ENCODE measurements at regions not wholly inside any gene's neighbourhood (a gene's known extent, or its start where the extent isn't known, plus 50 kb on each side); places are given as distances from the start of the nearest gene placed in this dataset.

DNA sequence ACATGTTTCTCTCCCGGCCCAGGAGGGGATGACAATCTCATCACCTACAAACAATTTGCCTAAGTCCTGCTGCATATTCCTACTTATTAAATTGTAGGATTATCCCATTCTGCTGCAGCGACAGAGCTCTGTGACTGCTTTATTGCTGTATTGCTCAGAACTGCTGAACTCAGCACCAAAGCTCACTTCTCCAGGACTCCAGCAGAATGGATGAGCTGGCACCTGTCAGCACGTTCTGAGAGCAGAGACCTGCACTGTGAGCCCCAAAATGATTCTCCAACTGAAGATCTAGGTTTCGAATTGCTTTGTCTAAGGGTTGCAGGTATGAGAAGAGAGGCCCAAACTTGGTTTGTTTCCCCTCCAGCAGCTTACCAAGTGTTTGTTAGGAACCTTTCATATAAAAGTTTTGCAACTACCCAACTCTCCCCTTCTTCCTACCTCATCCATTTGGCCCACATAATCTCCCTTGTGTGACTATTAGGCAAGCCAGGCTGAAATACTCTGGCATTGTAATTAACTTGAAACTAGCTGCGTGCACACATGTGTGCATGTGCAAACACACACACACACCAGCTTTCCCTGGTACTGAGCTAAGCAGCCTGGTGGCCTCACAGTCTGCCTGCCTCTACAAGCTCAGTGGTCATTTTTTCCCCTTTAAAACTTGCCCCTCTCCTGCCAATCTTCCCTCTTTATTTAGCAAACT is 161.4 kb upstream of the CAMK1G start:
- no peak for DNase-seq (ENCODE audit: low read depth in 4 of 4, low spot score in 2 of 4)

DNA sequence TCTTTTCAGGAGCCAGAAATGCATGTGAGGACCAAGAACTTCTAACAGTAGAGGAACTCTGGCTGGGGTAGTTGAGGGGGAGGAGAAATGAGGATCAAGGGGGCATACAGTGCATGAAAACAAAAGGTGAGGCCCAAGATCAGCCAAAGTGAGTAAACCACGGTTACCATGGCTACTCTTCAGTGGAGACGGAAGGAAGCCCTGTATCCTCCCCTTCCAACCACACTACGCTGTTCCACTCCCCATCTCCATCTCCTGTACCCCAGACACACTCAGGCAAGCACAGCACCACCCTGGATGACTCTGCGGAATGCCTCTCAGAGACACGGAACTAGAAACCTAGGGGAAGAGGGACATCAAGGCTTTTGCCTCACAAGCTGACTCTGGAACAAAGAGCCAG is 157.6 kb upstream of the CAMK1G start:
- DNase-seq (ENCODE audit: low read depth in 4 of 4, low spot score in 2 of 4): no peak

DNA sequence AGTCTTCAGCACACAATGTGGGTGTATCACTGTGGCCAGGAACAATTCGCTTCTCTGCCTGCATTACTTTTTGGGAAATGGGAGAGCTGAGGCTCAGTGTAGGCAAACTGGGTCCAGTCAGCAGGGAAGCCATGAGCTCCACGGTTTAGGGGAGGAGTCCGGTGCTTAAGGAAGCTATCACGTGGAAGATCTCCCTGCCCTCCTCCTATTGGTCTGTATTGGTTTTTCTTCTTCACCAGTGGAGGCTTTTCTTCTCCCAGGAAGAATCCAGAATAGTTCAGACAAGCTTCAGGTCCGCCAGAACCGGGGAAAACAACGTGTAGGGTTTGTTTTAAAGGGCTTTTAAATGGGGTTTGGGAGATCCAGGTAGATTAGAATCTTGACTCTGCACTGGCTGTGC is 156.2 kb upstream of the CAMK1G start:
- DNase-seq (ENCODE audit: low read depth in 4 of 4, low spot score in 2 of 4): no peak

DNA sequence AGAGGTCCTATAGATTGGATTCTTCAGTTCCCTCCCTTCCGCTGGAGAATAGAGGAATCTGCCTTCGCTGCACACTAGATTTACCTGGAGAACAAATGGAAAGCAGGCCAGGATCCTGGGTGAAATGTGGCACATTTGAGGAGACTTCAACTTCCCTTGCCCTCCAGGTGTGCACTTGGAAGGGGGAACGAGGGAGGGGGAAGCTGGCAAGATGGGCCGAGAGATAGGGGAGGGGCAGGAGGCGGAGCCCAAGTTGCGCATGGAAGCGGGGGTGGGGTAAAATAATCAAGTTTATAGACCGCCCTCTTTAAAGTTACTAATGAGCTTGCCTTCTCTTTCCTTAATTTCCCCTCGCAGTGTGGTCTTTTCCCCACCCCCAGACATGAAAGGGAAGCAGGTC is 155.7 kb upstream of the CAMK1G start:
- DNase-seq (ENCODE audit: low read depth in 4 of 4, low spot score in 2 of 4): no peak

DNA sequence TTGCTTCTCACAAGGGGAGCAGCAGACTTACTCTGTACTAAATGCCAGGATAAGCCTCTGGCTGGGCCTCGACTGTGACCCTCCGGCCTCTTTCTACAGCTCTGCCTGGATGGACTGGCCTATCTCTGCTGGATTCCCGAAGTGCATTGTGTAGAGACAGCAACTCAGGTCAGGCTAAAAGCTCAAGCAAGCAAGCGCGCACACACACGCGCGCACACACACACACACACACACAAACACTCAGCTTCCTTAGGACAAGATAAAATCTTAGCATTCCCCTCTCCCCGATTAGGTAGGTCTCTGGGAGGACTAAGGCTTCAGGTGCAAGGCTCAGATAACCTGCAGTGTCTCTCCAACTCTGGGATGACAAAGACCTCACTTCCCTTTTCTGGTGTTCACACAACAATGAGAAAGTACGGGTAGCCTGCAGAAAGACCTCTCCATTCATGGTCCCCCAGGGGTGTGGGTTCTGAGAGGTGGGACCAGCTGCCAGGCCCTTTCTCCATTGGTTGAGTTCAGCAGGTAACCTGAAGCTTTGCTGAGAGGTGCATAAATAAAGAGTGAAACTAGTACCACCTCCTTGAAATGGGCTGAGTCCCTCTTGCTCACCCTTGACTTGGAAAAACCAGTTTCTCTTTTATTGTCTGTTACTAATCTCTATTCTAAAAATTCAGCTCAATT is 155.1 kb upstream of the CAMK1G start:
- no peak for DNase-seq (ENCODE audit: low read depth in 4 of 4, low spot score in 2 of 4)

DNA sequence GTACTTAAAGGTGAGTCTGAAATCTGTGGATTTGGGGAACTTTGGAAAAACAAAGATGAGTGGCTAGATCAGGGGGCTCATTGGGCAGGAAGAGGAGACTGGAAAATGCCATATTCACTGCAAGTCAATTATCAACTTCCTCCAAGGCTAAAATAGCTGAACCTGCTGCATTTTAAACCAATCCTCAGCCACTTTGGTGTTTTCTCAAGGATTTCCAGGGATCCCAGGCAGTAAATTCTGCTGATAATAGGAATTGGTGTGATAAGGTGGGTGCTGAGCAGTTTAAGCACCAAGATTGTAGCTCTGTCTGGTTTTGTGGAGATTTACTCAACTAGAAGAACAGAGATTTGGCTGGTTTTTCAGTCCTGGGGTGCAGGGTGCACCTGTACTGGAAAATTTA is 153.9 kb upstream of the CAMK1G start:
- DNase-seq (ENCODE audit: low read depth in 4 of 4, low spot score in 2 of 4): no peak

DNA sequence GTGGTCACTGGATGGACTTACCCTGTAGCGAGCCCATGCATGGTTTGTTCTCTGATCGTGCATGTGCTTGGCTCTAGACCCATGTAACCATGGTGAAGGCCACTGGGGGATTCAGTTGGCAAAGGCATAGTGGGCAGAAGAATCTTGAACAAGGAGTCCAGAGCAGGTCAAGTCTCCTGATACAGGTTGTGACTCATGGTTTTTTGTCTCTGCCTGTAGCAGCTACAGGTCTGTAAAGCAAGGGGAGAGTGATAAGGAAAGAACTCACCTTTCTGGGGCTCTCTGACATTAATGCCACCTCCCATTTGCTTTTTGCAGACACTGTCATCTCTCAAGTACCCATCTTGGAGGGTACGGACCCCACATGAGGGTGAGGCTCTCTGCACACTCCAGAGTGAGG is 153.4 kb upstream of the CAMK1G start:
- DNase-seq (ENCODE audit: low read depth in 4 of 4, low spot score in 2 of 4): no peak

DNA sequence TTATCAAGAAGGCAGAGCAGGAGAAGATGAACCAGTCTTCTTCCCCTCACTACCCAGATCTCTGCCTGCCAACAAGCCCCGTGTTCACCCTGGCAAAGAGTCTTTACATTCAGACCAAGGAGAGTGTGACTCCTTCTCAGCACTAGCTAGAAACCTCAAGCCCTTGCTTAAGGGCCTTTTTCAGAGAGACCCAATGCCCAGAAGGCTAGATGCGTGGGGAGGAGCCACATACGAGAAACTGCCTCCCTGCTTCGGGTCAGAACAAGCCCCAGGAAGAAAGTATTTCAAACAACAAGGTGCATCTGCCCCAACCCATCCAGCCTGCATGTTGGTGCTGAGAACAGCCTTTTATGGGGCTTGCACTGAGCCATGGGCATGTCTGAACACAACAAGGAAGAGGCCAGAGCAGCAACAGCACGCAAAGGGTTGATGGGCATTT is 152.7 kb upstream of the CAMK1G start:
- no peak for DNase-seq (ENCODE audit: low read depth in 4 of 4, low spot score in 2 of 4)

DNA sequence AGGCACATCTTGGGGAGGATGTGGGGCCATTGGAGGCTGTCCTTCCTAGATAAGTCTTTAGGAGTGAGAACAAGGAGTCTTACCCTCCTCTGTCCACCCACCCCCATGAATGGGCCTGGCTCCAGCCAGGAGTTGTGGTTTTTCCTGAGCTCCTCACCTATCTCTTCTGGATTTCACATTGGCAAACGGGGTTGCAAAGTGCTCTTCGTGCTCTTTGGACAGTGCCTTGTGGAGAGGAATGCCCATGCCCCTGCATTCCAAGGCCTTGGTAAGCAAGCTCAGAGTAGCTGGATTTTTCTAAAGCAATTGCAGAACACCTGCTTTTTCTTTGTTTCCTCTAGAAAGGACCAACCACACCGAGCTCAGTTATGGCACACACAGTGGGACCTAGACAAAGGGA is 152.1 kb upstream of the CAMK1G start:
- DNase-seq (ENCODE audit: low read depth in 4 of 4, low spot score in 2 of 4): no peak

DNA sequence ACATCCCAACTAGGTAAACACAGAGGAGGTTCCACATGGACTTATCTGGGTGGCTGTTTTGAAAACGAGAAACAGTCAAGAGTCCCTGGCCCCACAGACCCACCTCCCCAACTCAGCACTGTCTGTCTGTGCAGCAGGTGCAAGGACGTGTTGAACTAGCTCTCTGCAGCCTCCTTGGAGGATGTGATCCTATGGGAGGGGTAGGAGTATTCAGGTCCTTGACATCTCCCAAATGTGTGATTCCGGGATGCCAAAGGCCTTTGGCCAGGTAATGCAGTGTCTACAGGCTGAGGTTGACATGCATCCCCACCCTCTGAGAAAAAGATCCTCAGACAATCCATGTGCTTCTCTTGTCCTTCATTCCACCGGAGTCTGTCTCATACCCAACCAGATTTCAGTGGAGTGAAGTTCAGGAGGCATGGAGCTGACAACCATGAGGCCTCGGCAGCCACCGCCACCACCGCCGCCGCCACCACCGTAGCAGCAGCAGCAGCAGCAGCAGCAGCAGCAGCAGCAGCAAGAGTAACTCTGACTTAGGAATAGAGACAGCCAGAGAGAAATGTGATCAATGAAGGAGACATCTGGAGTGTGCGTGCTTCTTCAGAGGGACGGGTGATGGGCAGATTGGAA is 151.6 kb upstream of the CAMK1G start:
- DNase-seq (ENCODE audit: low read depth in 4 of 4, low spot score in 2 of 4): no peak

DNA sequence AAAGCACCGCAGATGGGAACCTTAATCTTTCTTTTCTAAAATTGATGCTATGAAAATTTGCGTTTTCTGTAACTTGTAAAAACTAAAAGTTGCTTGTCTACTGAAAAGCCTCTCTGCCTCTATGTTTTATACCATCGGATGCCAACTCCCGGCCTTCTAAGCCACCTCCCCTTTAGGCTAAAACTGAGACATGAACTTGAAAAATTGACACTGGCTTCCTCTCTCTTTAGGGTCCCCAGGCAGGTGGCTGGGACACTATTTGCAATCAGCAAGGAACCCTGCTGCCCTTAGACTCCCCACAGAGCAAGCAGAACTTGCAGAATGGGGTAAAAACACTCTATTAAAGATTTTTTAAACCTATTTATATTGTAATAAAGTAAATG is 151.1 kb upstream of the CAMK1G start:
- no peak for DNase-seq (ENCODE audit: low read depth in 4 of 4, low spot score in 2 of 4)

DNA sequence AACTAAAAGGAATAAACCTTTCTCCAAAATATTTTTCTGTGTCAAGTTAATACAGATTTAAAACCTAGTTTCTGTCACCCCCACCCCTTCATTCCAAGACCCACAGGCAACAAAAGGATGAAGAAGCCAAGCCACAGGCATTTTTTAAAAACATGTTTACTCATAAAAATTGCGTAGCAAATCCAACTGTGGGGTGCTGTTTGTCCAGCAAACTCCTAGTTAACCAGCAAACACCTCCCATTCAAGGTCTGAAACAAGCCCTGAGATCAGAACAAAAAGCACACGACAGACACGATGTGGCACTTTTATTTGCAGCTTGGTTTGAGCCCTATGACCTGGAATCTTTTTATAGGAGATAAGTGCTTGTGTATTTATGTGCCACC is 149.9 kb upstream of the CAMK1G start:
- DNase-seq (ENCODE audit: low read depth in 4 of 4, low spot score in 2 of 4): no peak

DNA sequence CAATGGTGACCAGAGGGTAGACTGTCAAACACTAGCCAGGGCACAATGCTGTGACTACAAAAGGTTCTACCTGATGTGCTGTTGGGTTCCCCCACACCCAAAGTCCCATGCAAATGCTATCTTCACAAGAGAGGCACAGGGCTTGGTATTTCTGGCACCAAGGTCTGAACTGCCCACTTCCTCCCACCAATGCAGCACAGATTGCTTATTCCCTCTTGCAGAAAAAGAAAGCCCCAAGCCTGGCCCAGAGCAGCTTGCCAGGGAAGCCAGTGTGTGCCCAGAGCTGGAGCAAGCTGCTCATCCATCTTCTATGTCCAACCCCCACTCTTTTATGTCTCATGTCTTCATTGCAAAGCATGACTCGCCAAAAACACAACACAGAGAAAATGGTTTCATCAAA is 149.4 kb upstream of the CAMK1G start:
- no peak for DNase-seq (ENCODE audit: low read depth in 4 of 4, low spot score in 2 of 4)

DNA sequence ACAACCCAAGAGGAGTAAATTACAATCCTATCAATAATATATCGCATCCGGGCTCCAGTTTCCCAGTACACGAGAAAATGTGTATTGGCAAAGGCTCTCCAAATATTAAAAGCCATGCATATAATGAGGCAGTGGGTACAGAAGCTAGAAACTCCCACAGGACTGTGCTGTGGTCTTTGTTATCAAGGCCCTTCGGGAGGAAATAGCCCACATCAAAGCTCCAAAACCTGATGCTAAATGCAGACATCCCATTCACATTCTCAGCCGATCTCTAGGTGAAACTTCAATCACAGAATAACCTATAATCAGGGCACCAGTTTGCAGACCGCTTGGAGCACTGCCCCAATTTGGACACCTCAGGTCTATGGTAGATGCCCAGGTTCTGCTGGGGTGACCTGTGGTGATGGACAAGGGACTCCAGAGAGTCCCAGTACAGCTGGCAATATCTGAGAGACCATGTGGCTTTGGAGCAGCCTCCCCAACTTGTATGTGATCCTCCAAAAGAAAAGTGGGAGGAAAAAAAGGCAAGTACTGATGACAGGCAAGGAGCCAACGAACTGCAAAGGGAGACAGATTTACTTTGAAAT is 148.8 kb upstream of the CAMK1G start:
- no peak for DNase-seq (ENCODE audit: low read depth in 4 of 4, low spot score in 2 of 4)

DNA sequence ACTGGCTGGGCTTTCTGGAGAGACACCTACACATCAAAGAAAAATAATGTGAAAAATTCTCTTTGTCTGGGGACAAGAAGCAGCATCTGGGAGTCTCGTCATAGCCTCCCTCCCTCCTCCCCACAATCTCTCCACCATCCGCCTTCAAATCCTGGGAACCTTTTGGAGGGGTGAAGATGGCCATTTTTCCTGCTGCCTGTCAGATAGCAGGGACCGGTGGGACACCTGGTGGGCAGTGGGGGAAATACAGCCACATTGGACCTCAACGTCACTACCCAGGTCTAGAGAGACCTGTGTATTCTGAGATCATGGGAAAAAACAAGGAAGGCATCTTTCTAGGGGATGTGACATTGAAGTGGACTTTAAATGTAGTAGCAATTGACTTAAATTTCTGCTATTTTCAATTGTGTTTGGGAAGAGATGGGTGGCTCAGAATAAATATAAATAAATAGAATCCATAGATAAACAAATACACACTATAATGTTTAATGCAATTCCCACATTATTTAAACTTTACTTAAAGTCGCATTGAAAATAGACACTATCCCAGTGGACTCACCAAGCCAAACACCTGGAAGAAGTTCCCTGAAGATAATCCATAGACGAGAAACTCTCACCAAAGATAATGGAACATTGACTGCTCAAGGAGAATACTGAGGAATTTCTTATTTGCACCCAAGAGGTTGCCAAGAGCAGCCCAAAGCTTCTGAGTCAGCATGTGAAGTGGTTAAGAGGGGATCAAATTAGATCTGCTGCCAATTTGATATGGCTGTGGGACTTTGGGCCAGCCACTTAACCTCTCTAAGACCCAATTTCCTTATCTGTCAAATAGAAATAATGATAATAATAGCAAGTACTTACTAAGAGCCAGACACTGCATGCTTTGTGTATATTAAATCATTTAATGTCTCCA is 147.6 kb upstream of the CAMK1G start:
- DNase-seq (ENCODE audit: low read depth in 4 of 4, low spot score in 2 of 4): peak in 1 of 4 donors; percentile 62

DNA sequence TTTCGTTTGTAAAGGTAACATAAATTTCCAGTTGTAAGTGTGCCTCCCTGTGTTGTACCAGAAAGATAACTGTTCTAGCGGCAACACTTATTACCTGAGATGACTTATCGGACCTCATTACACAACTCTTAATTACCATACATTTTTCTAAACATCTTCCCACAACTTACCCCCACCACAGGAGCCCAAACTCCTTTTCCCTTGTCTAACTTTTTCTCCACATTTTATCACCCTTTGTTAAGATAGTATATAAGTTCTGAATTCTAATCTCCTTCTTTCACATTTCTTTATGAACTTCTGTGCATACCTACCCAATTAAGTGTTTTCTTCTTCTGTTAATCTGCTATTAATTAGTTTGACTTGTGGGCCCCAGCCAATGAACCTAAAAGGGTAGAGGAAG is 143.7 kb upstream of the CAMK1G start:
- no peak for DNase-seq (ENCODE audit: low read depth in 4 of 4, low spot score in 2 of 4)

DNA sequence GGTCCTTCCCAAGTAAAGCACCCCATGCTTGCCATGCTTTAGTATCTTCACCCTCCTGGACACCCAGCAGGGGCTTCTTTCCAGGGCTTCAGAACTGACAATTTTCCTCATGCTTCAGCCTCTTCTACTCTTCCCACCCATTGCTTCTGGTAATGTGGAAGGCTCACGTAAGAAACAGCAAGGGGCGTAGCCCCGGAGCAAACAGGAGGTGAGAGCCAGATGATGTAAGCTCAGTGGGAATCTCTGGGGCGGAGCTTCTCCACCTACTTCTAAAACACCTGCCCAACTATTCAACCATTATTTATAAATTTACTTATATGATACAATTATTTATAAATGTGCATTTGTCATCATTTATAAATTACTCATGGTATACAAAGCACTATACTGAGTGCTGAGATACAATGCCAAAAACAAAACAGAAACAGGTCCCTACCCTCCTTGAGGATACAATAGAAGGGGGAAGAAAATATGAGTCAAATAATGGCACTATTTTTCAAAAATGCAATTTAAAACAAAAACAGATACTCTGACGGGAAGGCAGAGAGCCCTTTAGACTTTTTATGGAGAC is 140.1 kb upstream of the CAMK1G start:
- no peak for DNase-seq (ENCODE audit: low read depth in 4 of 4, low spot score in 2 of 4)

DNA sequence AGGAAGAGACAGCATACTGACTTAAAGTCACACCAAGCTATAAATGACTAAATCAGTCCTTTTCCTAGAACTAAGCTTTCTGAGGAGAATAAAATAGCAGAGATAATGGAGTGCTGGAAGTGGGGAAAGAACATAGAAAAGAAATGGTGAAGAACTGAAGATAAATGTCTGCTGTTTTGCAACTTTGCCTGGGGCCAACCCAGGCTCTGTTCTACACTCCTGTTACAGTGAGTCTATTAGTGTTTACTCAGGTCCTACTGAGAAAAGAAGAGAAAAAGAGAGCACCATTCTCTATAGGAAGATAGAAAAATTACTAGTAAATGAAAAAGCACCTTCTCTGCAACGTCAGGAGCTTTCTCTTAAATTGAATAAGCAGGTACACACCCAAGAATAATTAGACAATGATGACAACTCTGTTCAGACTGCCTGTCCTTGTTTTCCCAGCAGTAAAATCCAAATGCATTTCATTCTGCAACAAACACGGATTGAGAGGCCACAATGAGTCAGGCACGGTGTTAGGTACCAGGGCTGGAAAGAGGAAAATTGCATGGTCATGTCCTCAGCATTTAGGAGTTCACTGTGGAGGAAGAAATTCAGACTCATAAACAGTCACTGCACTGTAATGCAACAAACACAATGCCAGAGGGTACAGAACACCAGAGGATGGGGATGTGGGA is 139.4 kb upstream of the CAMK1G start:
- DNase-seq (ENCODE audit: low read depth in 4 of 4, low spot score in 2 of 4): no peak

DNA sequence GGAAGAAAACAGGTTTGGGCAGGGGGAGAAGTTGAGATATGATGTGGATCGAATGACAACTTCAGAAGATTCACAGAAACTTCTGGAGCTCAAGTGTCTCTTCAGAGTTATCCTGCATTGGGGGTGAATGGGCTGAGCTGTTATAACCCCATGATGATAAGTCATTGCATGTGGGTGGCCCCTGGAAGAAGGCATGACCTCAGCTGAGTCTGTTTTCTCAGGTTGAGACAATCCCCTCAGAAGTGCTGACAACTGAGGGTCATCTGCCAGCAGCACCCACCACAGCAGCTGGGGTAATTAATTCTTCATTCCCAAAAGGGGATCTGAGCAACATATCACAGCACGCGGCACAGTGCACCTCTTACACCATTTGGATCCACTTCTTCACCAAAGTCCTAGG is 138.6 kb upstream of the CAMK1G start:
- no peak for DNase-seq (ENCODE audit: low read depth in 4 of 4, low spot score in 2 of 4)

DNA sequence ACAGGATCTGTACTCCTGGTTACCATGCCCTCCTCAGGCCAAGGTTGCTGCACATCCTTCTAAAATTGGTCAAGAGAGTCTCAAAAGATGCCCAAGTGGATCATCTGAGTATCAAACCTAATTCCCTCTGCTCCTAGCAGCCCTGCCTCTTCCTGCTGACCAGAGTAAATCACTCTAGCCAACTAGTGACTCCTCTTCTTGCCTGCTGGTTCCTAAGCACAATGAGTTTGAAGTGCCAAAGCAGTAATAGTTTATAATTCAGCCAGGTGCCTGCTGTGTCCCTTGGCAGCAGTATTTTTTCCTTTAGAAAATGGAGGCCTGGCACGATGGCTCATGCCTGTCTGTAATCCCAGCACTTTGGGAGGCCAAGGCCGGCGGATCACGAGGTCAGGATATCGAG is 137.9 kb upstream of the CAMK1G start:
- DNase-seq (ENCODE audit: low read depth in 4 of 4, low spot score in 2 of 4): no peak

Data from left renal cortex interstitium (tissue), 4 donors.